Astrocyte (in vitro differentiated cells and primary cell): ENCODE measurements at regions not wholly inside any gene's neighbourhood (a gene's known extent, or its start where the extent isn't known, plus 50 kb on each side); places are given as distances from the start of the nearest gene placed in this dataset.

ENCODE experiments used
- DNase-seq: peaks from one replicate; pipeline ENCODE4 v3.0.0-alpha.2; 2010; ENCODE audit warnings: low read depth
- FAIRE-seq: peaks from 2 replicates; lab custom pipeline; 2011; peaks lifted over from hg19 to GRCh38; lab: Jason Lieb, UNC
- H2AFZ ChIP-seq: 2 replicates; pipeline ENCODE4 v1.6.0; 2012; ENCODE audit warnings: low read depth, low read length, inconsistent platforms
- H3K27ac ChIP-seq: 2 replicates; pipeline ENCODE4 v1.5.1; 2011; ENCODE audit warnings: low read depth, low read length, inconsistent platforms
- H3K27me3 ChIP-seq: 2 replicates; pipeline ENCODE4 v1.6.0; 2011; ENCODE audit warnings: low read length, inconsistent platforms; ENCODE audit not compliant: insufficient read depth
- H3K36me3 ChIP-seq: 2 replicates; pipeline ENCODE4 v1.5.1; 2011; ENCODE audit warnings: low read length, inconsistent platforms; ENCODE audit not compliant: insufficient read depth
- H3K4me1 ChIP-seq: 2 replicates; pipeline ENCODE4 v1.5.1; 2011; ENCODE audit warnings: low read length, inconsistent platforms; ENCODE audit not compliant: insufficient read depth
- H3K4me2 ChIP-seq: 2 replicates; pipeline ENCODE4 v1.6.0; 2012; ENCODE audit warnings: low read length, inconsistent platforms
- H3K4me3 ChIP-seq: 2 replicates; pipeline ENCODE4 v1.5.1; 2011; ENCODE audit warnings: low read depth, mild to moderate bottlenecking, low read length, inconsistent platforms; ENCODE audit not compliant: insufficient read depth
- H3K79me2 ChIP-seq: 2 replicates; pipeline ENCODE4 v1.6.0; 2012; ENCODE audit warnings: mild to moderate bottlenecking, low read length, inconsistent platforms; ENCODE audit not compliant: insufficient read depth
- H3K9ac ChIP-seq: 2 replicates; pipeline ENCODE4 v1.6.0; 2012; ENCODE audit warnings: mild to moderate bottlenecking, low read length, inconsistent platforms
- H3K9me3 ChIP-seq: 2 replicates; pipeline ENCODE4 v1.5.1; 2012; ENCODE audit warnings: low read depth, mild to moderate bottlenecking, low read length, inconsistent platforms; ENCODE audit not compliant: insufficient read depth
- H4K20me1 ChIP-seq: 2 replicates; pipeline ENCODE4 v1.6.0; 2012; ENCODE audit warnings: low read length, inconsistent platforms; ENCODE audit not compliant: insufficient read depth
- H3K27ac Mint-ChIP-seq: one replicate; pipeline ENCODE4 v1.8.0; 2021; ENCODE audit warnings: mild to moderate bottlenecking, mixed read lengths; ENCODE audit not compliant: unreplicated experiment
- H3K27me3 Mint-ChIP-seq: one replicate; pipeline ENCODE4 v1.8.0; 2021; ENCODE audit warnings: low read depth, mixed read lengths; ENCODE audit not compliant: unreplicated experiment
- H3K36me3 Mint-ChIP-seq: one replicate; pipeline ENCODE4 v1.8.0; 2021; ENCODE audit warnings: low read depth, mixed read lengths; ENCODE audit not compliant: unreplicated experiment
- H3K4me1 Mint-ChIP-seq: one replicate; pipeline ENCODE4 v1.8.0; 2021; ENCODE audit warnings: low read depth, mixed read lengths; ENCODE audit not compliant: unreplicated experiment
- H3K4me3 Mint-ChIP-seq: one replicate; pipeline ENCODE4 v1.8.0; 2021; ENCODE audit warnings: mild to moderate bottlenecking, moderate library complexity, mixed read lengths; ENCODE audit not compliant: unreplicated experiment
- H3K9me3 Mint-ChIP-seq: one replicate; pipeline ENCODE4 v1.8.0; 2021; ENCODE audit warnings: mild to moderate bottlenecking, mixed read lengths; ENCODE audit not compliant: unreplicated experiment
- EZH2 ChIP-seq: IDR thresholded peaks from 2 replicates; pipeline ENCODE4 v1.6.1; 2012; ENCODE audit warnings: mild to moderate bottlenecking, low read length, inconsistent platforms; ENCODE audit not compliant: insufficient read depth
- TF ChIP-seq, protein P1 (sequence below): IDR thresholded peaks from 2 replicates; pipeline ENCODE4 v1.5.1; 2011; ENCODE audit warnings: low read depth, mild to moderate bottlenecking, inconsistent platforms, low read length, moderate library complexity; ENCODE audit not compliant: insufficient read depth

- H3K27ac Mint-ChIP-seq: no peak overlapping the region
- no peak for FAIRE-seq
- H3K9me3 ChIP-seq: peaks cover 5% of the 10 kb centered on the region
- no peak for DNase-seq
- H3K4me1 ChIP-seq: no peaks in the 10 kb centered on the region
- no peaks in the 10 kb centered on the region for H3K79me2 ChIP-seq
- no peak overlapping the region for H3K9ac ChIP-seq
- H2AFZ ChIP-seq: no peak overlapping the region
- H3K36me3 Mint-ChIP-seq: peaks cover 4% of the 10 kb centered on the region
- no peak overlapping the region for H3K4me3 Mint-ChIP-seq
- TF ChIP-seq EZH2: no peak
- TF ChIP-seq, protein P1, sequence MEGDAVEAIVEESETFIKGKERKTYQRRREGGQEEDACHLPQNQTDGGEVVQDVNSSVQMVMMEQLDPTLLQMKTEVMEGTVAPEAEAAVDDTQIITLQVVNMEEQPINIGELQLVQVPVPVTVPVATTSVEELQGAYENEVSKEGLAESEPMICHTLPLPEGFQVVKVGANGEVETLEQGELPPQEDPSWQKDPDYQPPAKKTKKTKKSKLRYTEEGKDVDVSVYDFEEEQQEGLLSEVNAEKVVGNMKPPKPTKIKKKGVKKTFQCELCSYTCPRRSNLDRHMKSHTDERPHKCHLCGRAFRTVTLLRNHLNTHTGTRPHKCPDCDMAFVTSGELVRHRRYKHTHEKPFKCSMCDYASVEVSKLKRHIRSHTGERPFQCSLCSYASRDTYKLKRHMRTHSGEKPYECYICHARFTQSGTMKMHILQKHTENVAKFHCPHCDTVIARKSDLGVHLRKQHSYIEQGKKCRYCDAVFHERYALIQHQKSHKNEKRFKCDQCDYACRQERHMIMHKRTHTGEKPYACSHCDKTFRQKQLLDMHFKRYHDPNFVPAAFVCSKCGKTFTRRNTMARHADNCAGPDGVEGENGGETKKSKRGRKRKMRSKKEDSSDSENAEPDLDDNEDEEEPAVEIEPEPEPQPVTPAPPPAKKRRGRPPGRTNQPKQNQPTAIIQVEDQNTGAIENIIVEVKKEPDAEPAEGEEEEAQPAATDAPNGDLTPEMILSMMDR: no peak
- no peaks in the 10 kb centered on the region for H4K20me1 ChIP-seq
- peaks cover 3% of the 10 kb centered on the region for H3K27me3 Mint-ChIP-seq
- H3K36me3 ChIP-seq: no peaks in the 10 kb centered on the region
- H3K27ac ChIP-seq: no peak overlapping the region
- no peaks in the 10 kb centered on the region for H3K27me3 ChIP-seq
- H3K9me3 Mint-ChIP-seq: peaks cover 11% of the 10 kb centered on the region
- H3K4me3 ChIP-seq: no peak overlapping the region
- peaks cover 9% of the 10 kb centered on the region for H3K4me1 Mint-ChIP-seq
- no peak overlapping the region for H3K4me2 ChIP-seq
Measured at GRCh38 chr2:234733795-234734600, 217.8 kb upstream of the SH3BP4 start.

DNA sequence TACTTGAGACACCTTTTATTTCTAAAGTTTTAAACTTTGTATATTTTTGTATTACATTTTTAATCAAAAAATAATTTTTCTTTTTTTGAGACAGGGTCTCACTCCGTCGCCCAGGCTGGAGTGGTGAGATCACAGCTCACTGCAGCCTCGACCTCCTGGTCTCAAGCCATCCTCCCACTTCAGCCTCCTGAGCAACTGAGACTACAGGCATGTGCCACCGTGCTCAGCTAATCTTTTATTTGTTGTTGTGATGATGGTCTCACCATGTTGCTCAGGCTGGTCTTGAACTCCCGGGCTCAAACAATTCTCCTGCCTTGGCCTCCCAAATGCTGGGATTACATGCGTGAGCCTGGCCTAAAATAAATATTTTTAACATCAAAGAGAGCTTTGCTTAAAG is 218.7 kb upstream of the SH3BP4 start:
- no peaks in the 10 kb centered on the region for H3K79me2 ChIP-seq
- H3K9ac ChIP-seq: no peak overlapping the region
- no peaks in the 10 kb centered on the region for H4K20me1 ChIP-seq
- no peak overlapping the region for H3K27ac ChIP-seq
- H2AFZ ChIP-seq: no peak overlapping the region
- H3K4me1 ChIP-seq: no peaks in the 10 kb centered on the region
- H3K4me2 ChIP-seq: no peak overlapping the region
- Mint-ChIP-seq H3K4me3 (no peak overlapping the region), H3K9me3 (peaks cover 11% of the 10 kb centered on the region), H3K4me1 (peaks cover 9% of the 10 kb centered on the region), H3K27me3 (peaks cover 3% of the 10 kb centered on the region), H3K27ac (no peak overlapping the region), H3K36me3 (peaks cover 4% of the 10 kb centered on the region)
- FAIRE-seq (no peak), DNase-seq (no peak)
- no peaks in the 10 kb centered on the region for H3K27me3 ChIP-seq
- no peak overlapping the region for H3K4me3 ChIP-seq
- H3K9me3 ChIP-seq: peaks cover 5% of the 10 kb centered on the region
- H3K36me3 ChIP-seq: no peaks in the 10 kb centered on the region
- TF ChIP-seq, protein P1: no peak
- TF ChIP-seq EZH2: no peak
